ENCODE measurements at regions not wholly inside any gene's neighbourhood (a gene's known extent, or its start where the extent isn't known, plus 50 kb on each side); places are given as distances from the start of the nearest gene placed in this dataset.

DNA sequence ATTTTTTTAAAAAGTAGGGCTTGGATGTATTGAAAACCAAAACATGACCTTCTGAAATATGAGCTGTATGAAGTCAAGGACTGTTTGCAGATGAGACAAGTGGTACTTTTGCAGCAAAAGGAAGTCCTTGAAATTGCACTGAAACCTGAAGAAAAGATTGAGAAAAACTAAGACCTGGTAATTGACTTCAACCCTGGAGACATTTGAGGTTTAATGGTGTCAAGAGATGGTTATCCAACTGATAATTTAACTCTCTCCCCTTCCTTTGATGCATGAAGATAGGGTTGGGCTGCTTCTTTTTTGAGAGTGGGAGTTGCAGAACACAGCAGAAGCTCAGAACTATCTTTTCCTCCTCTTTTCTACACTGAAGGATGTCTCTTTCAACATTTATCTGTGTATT lies 180.9 kb upstream of the DTNBP1 start (continued):
- TF ChIP-seq, protein P1, sequence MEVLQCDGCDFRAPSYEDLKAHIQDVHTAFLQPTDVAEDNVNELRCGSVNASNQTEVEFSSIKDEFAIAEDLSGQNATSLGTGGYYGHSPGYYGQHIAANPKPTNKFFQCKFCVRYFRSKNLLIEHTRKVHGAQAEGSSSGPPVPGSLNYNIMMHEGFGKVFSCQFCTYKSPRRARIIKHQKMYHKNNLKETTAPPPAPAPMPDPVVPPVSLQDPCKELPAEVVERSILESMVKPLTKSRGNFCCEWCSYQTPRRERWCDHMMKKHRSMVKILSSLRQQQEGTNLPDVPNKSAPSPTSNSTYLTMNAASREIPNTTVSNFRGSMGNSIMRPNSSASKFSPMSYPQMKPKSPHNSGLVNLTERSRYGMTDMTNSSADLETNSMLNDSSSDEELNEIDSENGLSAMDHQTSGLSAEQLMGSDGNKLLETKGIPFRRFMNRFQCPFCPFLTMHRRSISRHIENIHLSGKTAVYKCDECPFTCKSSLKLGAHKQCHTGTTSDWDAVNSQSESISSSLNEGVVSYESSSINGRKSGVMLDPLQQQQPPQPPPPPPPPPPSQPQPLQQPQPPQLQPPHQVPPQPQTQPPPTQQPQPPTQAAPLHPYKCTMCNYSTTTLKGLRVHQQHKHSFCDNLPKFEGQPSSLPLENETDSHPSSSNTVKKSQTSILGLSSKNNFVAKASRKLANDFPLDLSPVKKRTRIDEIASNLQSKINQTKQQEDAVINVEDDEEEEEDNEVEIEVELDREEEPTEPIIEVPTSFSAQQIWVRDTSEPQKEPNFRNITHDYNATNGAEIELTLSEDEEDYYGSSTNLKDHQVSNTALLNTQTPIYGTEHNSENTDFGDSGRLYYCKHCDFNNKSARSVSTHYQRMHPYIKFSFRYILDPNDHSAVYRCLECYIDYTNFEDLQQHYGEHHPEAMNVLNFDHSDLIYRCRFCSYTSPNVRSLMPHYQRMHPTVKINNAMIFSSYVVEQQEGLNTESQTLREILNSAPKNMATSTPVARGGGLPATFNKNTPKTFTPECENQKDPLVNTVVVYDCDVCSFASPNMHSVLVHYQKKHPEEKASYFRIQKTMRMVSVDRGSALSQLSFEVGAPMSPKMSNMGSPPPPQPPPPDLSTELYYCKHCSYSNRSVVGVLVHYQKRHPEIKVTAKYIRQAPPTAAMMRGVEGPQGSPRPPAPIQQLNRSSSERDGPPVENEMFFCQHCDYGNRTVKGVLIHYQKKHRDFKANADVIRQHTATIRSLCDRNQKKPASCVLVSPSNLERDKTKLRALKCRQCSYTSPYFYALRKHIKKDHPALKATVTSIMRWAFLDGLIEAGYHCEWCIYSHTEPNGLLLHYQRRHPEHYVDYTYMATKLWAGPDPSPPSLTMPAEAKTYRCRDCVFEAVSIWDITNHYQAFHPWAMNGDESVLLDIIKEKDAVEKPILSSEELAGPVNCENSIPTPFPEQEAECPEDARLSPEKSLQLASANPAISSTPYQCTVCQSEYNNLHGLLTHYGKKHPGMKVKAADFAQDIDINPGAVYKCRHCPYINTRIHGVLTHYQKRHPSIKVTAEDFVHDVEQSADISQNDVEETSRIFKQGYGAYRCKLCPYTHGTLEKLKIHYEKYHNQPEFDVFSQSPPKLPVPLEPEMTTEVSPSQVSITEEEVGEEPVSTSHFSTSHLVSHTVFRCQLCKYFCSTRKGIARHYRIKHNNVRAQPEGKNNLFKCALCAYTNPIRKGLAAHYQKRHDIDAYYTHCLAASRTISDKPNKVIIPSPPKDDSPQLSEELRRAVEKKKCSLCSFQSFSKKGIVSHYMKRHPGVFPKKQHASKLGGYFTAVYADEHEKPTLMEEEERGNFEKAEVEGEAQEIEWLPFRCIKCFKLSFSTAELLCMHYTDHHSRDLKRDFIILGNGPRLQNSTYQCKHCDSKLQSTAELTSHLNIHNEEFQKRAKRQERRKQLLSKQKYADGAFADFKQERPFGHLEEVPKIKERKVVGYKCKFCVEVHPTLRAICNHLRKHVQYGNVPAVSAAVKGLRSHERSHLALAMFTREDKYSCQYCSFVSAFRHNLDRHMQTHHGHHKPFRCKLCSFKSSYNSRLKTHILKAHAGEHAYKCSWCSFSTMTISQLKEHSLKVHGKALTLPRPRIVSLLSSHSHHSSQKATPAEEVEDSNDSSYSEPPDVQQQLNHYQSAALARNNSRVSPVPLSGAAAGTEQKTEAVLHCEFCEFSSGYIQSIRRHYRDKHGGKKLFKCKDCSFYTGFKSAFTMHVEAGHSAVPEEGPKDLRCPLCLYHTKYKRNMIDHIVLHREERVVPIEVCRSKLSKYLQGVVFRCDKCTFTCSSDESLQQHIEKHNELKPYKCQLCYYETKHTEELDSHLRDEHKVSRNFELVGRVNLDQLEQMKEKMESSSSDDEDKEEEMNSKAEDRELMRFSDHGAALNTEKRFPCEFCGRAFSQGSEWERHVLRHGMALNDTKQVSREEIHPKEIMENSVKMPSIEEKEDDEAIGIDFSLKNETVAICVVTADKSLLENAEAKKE (CRISPR knock-in tag; IDR thresholded peaks at IDR 0.05) = no peak
- TF ChIP-seq EZH2 (IDR thresholded peaks at IDR 0.05; ENCODE audit: low read depth, unreplicated experiment) (no peak), ZNF114 (CRISPR knock-in tag; IDR thresholded peaks at IDR 0.05) (no peak)
- TF ChIP-seq, protein P2, sequence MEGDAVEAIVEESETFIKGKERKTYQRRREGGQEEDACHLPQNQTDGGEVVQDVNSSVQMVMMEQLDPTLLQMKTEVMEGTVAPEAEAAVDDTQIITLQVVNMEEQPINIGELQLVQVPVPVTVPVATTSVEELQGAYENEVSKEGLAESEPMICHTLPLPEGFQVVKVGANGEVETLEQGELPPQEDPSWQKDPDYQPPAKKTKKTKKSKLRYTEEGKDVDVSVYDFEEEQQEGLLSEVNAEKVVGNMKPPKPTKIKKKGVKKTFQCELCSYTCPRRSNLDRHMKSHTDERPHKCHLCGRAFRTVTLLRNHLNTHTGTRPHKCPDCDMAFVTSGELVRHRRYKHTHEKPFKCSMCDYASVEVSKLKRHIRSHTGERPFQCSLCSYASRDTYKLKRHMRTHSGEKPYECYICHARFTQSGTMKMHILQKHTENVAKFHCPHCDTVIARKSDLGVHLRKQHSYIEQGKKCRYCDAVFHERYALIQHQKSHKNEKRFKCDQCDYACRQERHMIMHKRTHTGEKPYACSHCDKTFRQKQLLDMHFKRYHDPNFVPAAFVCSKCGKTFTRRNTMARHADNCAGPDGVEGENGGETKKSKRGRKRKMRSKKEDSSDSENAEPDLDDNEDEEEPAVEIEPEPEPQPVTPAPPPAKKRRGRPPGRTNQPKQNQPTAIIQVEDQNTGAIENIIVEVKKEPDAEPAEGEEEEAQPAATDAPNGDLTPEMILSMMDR (conservative IDR thresholded peaks at IDR 0.05; ENCODE audit: low read depth in 2 of 2) = no peak

DNA sequence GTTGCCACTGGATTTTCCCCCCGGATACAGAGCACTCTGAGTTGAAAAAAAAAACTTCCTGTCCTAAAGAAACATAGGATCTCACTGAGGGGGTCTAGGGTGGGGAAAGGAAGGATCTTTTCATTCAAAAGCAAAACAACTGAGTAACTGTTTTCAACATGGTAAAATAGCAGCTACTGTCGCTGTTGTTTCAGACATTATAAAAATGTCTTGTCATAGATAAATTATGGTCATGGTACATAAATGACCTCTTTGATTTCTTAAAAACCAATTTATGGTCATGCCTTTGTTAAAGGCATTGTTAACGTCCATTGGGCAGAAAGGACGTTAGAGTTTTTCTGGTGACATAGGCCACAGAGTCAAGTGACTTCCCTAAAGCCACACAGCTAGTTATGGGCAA lies 180.4 kb upstream of the DTNBP1 start:
- Histone ChIP-seq H2AFZ (peak overlapping the region; percentile 63; the same call in 1 of the 2 replicates), H4K20me1 (replicated peaks; ENCODE audit: insufficient read depth) (no peaks in the 10 kb centered on the region), H3K27ac (ENCODE audit: low read depth) (no peak overlapping the region), H3K4me1 (ENCODE audit: insufficient read depth) (no peaks in the 10 kb centered on the region), H3K27me3 (ENCODE audit: insufficient read depth) (no peaks in the 10 kb centered on the region), H3K9me2 (ENCODE audit: insufficient read depth) (no peaks in the 10 kb centered on the region), H3K4me3 (no peak overlapping the region), H3F3A (replicated peaks; ENCODE audit: low read depth) (no peaks in the 10 kb centered on the region), H3K79me2 (replicated peaks; ENCODE audit: insufficient read depth) (no peaks in the 10 kb centered on the region), H3K4me2 (no peak overlapping the region), H3K36me3 (ENCODE audit: insufficient read depth) (no peaks in the 10 kb centered on the region)
- H3K9me3 Mint-ChIP-seq = no peaks in the 10 kb centered on the region
- no peak overlapping the region for H3K27ac Mint-ChIP-seq
- H3K4me3 Mint-ChIP-seq = no peak overlapping the region
- TF ChIP-seq, protein P3, sequence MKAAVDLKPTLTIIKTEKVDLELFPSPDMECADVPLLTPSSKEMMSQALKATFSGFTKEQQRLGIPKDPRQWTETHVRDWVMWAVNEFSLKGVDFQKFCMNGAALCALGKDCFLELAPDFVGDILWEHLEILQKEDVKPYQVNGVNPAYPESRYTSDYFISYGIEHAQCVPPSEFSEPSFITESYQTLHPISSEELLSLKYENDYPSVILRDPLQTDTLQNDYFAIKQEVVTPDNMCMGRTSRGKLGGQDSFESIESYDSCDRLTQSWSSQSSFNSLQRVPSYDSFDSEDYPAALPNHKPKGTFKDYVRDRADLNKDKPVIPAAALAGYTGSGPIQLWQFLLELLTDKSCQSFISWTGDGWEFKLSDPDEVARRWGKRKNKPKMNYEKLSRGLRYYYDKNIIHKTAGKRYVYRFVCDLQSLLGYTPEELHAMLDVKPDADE (IDR thresholded peaks at IDR 0.05) = no peak
- no peak for TF ChIP-seq STAT1 (IDR thresholded peaks at IDR 0.05; ENCODE audit: unreplicated experiment)
- DNase-seq (ENCODE audit: low spot score) (no peak), ATAC-seq (no peak)
- H3K4me1 Mint-ChIP-seq = peaks cover 17% of the 10 kb centered on the region
- H3K36me3 Mint-ChIP-seq (ENCODE audit: low read depth) = no peaks in the 10 kb centered on the region
- H3K27me3 Mint-ChIP-seq (ENCODE audit: insufficient read depth, low read depth, poor library complexity) = peaks cover 4% of the 10 kb centered on the region
